GM19351 (cell line): ENCODE measurements at regions not wholly inside any gene's neighbourhood (a gene's known extent, or its start where the extent isn't known, plus 50 kb on each side); places are given as distances from the start of the nearest gene placed in this dataset.

Experiments
- ATAC-seq: cut with Tn5 transposase; IDR thresholded peaks from one replicate; pipeline ENCODE4 v1.9.1; 2021; ENCODE audit warnings: mild to moderate bottlenecking, moderate library complexity; ENCODE audit not compliant: unreplicated experiment

DNA sequence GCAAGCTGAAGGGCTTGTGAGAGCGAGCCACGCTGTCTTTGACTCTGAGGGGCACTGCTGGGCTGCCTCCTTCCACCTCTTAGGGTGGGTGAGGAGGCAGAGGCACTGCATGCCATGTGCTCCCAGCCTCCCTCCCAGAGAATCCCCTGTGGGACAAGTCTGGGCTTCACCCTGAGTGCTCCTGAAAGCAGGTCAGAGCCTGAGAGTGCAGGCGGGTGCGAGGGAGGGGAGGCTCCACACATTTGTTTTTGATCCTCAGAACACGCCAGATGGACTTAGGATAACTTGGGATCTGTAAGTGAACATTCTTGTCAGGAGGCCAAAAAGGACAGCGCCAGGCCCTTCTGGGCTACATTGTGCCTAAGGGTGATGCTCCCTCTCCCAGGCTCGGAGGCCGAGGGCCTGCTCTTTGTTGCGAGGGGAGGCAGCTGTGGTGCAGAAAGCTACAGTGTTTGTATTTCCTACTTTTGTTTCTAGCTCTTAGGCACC is 155.4 kb downstream of the TMX1 start:
- ATAC-seq = no peak

DNA sequence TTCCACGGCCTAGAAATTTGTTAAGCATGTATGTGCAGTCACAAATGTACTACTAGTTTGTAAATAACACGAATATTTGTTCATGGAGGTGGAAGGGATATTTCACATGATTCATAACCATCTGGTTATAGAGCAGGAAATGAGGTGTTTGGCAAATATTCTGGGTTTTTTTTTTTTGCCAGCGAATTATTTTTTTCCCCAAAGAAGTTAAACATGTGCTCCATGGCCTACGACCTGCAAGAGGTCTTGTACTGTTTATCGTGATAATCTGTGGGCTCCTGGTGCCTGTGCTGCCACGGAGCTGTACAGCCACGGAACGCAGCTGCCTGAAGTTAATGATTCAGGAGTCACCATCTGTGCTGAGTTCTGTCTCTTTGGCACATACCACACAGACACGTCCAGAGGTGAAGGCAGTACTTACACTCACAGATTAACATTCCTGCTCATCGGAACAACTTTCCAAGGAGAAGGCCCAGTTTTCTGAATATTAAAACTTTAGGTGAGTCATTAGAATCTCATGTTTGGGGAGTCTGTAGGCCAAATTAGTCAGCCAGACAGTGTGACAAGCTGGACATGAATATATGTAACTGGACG is 156.3 kb downstream of the TMX1 start:
- no peak for ATAC-seq

DNA sequence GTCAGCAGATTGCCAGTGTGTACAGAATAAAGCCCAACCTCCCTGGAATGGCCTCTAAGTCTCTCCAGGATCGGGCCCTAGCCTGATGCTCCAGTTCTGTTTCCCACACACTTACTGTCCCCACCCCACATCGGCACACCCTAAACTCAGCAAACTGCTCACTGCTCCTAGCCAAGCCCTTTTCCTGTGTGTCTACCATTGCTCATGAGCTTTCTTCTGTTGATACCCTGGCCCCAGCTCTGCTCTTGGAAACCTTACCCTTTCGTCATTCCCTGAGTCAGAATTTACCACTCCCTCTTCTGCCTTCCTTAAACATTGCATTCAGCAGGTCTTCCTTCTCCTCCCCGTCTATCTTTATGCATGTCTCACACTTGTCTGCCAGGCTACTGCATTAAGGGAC is 158.9 kb downstream of the TMX1 start:
- no peak for ATAC-seq

- ATAC-seq = no peak
Observed at GRCh38 chr14:51400139-51400538, 160.1 kb downstream of the TMX1 start.

- no peak for ATAC-seq
Observed at GRCh38 chr14:51401272-51401671, 161.2 kb downstream of the TMX1 start.

- ATAC-seq = no peak
Observed at GRCh38 chr14:51401756-51402155, 161.7 kb downstream of the TMX1 start.

GRCh38 chr14:51410897-51411296 is 170.8 kb downstream of the TMX1 start:
- ATAC-seq = no peak

DNA sequence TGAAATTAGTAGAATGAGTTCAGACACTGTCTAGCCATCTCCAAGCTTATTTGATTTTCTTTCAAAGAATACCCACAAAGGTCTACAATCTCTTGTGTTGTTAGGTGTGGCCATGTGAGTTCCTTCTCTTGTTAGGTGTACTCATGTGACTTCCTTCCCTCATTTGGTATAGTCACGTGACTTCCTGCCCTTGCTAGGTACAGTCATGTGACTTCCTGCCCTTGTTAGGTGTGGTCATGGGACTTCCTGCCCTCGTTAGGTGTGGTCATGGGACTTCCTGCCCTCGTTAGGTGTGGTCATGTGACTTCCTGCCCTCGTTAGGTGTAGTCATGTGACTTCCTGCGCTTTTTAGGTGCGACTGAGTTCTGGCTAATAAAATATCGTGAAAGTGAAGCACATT is 179.6 kb downstream of the TMX1 start:
- no peak for ATAC-seq

- ATAC-seq = no peak
Observed at GRCh38 chr14:51422704-51423103, 182.7 kb downstream of the TMX1 start.

DNA sequence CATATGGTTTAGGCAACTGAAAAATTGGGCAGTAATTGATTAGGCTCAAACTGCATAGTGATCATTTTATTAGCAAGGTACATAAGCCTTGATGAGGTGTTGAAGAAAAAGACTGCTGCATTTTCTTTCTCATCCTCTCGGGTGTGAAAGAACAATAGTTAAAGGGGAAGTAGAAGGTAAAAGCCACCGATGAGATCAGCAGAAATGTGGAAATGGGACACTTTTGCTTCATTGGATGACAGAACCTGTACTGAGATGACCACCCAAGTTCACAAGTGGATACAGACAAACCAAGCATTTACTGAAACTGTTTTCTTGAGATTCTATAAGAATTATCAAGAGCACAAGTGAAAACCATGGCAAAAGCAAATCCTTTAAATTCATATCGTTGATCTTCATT is 184.0 kb downstream of the TMX1 start:
- no peak for ATAC-seq

DNA sequence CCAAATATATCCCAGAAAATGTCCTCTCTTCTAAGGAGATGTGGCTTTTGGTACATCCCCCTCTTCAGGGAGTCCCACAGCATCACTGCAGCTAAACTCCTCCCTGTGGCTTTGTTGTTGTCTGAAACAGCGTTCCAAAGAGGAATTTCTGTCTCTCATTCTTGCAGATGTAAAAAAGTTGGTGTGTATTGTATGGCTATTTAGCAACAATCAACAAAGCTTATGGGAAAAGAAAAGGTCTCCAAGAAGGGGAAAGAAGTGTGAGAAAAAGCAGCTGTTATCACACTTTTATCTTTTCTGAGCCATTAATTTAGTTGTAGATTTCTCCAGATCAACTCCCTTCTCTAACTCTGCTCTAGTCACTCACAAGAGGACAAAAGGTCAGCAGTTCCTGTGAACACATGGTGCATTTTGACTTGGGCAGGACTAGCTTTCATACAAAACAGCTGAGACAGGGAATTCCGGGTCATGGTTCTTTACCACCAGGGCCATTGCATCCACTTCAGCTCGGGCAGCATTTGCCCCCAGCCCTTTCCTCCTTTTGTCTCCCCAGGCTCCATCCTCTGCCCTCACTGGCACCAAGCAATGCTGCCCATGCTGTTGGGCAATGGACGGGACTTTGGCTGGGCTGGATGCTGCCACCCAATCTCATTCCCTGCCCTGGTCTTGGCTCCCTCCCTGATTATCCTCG is 184.7 kb downstream of the TMX1 start:
- no peak for ATAC-seq

GRCh38 chr14:51428981-51429380 is 188.9 kb downstream of the TMX1 start:
- ATAC-seq = no peak

GRCh38 chr14:51430079-51430478 is 190.0 kb downstream of the TMX1 start:
- ATAC-seq = no peak

GRCh38 chr14:51430633-51431032 is 190.6 kb downstream of the TMX1 start:
- ATAC-seq = peak; percentile 16

DNA sequence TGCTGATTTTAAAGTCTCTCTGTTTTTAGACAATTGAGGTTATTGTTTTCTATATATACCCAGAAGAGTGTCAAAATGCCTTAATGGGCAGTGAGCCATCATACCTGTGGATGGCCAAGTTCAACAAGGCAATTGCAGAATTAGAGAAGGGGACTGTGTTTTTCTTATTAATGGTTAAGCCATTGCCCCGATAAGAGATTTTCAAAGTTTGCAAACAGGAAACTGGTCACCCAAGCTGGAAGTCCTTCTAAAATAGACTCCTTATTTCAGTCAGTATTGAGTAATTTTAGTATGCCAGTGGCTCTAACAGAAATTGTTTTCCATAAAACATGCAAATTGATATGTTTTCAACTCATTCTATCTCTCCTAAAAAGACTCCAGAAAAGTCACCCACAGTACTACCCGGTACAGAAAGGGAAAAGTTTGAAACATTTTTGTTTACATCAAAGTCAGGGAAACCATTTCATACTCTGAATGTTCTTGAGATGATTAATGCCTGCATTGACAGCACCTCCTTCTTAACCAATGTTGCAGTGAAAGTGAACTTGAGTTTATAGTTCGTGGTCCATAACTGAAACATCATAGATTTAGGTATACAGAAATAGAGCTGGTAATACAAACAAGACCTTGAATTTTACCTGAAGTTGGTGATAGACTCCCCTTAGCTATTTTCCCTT is 191.1 kb downstream of the TMX1 start:
- ATAC-seq = peak; percentile 49

GRCh38 chr14:51431741-51432140 is 191.7 kb downstream of the TMX1 start:
- no peak for ATAC-seq

DNA sequence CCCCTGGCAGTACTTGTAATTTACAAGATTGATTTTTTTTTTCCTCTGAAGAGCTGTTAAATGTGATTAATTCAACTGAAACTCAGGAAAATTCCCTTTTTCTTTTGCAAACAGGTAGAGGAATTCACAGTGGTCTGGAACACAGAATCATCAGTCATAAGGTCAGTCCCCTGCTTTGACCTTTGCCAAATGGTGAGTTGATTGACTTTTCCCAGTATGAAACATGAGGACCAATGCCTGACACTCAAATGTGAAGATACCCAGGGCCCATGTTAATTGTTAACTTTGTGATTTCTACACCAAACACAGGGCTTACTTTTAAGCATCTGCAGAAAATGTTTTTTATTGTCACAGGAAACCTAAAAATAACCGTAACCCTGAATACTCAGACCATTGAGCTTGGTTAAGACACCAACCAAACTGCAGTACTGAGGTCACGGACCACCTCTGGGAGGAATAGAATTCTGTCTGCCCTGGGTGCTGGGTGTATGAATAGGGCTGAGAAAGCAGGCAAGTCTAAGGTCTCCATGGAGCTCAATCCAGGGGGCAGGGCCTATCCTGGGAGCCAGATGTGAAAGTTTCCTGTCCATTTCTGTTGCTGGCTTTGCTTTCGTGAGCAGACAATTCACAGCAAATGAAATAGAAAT is 192.4 kb downstream of the TMX1 start:
- peak; percentile 47 for ATAC-seq

- ATAC-seq = no peak
Observed at GRCh38 chr14:51436630-51437029, 196.6 kb downstream of the TMX1 start.

GRCh38 chr14:51439896-51440295 is 199.8 kb downstream of the TMX1 start:
- no peak for ATAC-seq

- no peak for ATAC-seq
Observed at GRCh38 chr14:51441001-51441400, 201.0 kb downstream of the TMX1 start.

DNA sequence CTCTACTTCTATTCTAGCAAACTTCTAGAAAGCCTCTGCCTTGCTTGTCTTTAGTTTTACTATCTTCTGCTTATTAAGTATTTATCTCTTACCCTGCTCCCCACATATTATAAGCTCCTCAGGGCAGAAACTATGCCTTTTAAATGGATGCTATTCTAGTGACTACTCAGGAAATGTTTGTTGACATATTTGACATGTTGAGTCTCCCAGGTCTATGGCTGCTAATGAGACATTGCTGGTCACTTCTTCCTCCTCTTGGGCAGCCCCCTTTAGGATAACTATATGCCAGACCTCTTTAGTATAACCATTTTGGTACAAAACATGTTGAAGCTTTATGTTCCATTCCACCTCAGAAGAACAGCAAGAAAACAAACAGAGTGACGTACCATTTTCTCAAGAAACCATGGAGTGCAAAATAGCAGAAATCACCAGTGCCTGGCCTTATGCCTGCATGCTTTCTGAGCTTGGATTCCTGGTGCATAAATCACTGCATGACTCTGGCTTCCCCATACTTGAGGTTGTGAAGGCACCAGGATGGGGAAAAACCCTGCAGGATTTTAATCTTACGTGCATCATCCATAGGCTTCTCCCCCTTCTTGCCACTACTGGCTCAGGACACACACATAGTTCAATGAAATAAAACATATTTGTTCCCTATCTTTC is 202.6 kb downstream of the TMX1 start:
- ATAC-seq = no peak
